GM23338 (cell line): ENCODE measurements at regions not wholly inside any gene's neighbourhood (a gene's known extent, or its start where the extent isn't known, plus 50 kb on each side); places are given as distances from the start of the nearest gene placed in this dataset.
A peak's percentile ranks its signal among the peaks of the same experiment; 100 is the strongest.

Experiments
- ATAC-seq: fragments of 200-7000 bp; cut with Tn5 transposase; 3 replicates; pipeline ENCODE4 v1.9.1; 2020
- DNase-seq: peaks from one replicate; pipeline ENCODE4 v3.0.0-alpha.2; 2015; ENCODE audit warnings: low spot score
- H2AFZ ChIP-seq: fragments of 200-600 bp; sonication (generic); 2 replicates; pipeline ENCODE4 v1.8.0; 2016; ENCODE audit warnings: antibody characterized with exemption, mild to moderate bottlenecking, moderate library complexity
- H3F3A ChIP-seq: fragments of 200-600 bp; sonication (generic); replicated peaks from 2 replicates; pipeline ENCODE4 v1.8.0; 2017; ENCODE audit warnings: antibody characterized with exemption, mixed run types, low read depth
- H3K27ac ChIP-seq: fragments of 200-600 bp; sonication (generic); 2 replicates; pipeline ENCODE4 v1.6.1; 2016; ENCODE audit warnings: low read depth
- H3K27me3 ChIP-seq: fragments of 200-600 bp; sonication (generic); 2 replicates; pipeline ENCODE4 v1.8.0; 2016; ENCODE audit warnings: mild to moderate bottlenecking, mixed run types, moderate library complexity; ENCODE audit not compliant: insufficient read depth
- H3K36me3 ChIP-seq: fragments of 200-600 bp; sonication (generic); 2 replicates; pipeline ENCODE4 v1.8.0; 2016; ENCODE audit warnings: mild to moderate bottlenecking; ENCODE audit not compliant: insufficient read depth
- H3K4me1 ChIP-seq: fragments of 200-600 bp; sonication (generic); 2 replicates; pipeline ENCODE4 v1.8.0; 2016; ENCODE audit warnings: mild to moderate bottlenecking, moderate library complexity; ENCODE audit not compliant: insufficient read depth
- H3K4me2 ChIP-seq: fragments of 200-600 bp; sonication (generic); 2 replicates; pipeline ENCODE4 v1.7.1; 2017; ENCODE audit warnings: mixed run types
- H3K4me3 ChIP-seq: fragments of 200-600 bp; sonication (generic); 2 replicates; pipeline ENCODE4 v1.6.1; 2016; ENCODE audit warnings: mixed run types
- H3K79me2 ChIP-seq: fragments of 200-600 bp; sonication (generic); replicated peaks from 2 replicates; pipeline ENCODE4 v1.8.0; 2017; ENCODE audit warnings: mild to moderate bottlenecking; ENCODE audit not compliant: insufficient read depth
- H3K9me2 ChIP-seq: fragments of 200-600 bp; sonication (generic); 2 replicates; pipeline ENCODE4 v1.8.0; 2017; ENCODE audit not compliant: insufficient read depth
- H4K20me1 ChIP-seq: fragments of 200-600 bp; sonication (generic); replicated peaks from 2 replicates; pipeline ENCODE4 v1.8.0; 2017; ENCODE audit warnings: mild to moderate bottlenecking; ENCODE audit not compliant: insufficient read depth
- H3K27ac Mint-ChIP-seq: 2 replicates; pipeline ENCODE4 v1.8.0; 2020; ENCODE audit warnings: inconsistent platforms, mild to moderate bottlenecking, moderate library complexity, mixed read lengths
- H3K27me3 Mint-ChIP-seq: 3 replicates; pipeline ENCODE4 v1.8.0; 2022; ENCODE audit warnings: low read depth, mild to moderate bottlenecking, moderate library complexity, mixed read lengths, inconsistent platforms; ENCODE audit not compliant: insufficient read depth, poor library complexity
- H3K36me3 Mint-ChIP-seq: 3 replicates; pipeline ENCODE4 v1.8.0; 2021; ENCODE audit warnings: low read depth, mild to moderate bottlenecking, inconsistent platforms, moderate library complexity, mixed read lengths
- H3K4me1 Mint-ChIP-seq: 3 replicates; pipeline ENCODE4 v1.8.0; 2020; ENCODE audit warnings: mild to moderate bottlenecking, inconsistent platforms, mixed read lengths
- H3K4me3 Mint-ChIP-seq: 3 replicates; pipeline ENCODE4 v1.8.0; 2021; ENCODE audit warnings: moderate library complexity, mild to moderate bottlenecking, inconsistent platforms, mixed read lengths
- H3K9me3 Mint-ChIP-seq: 3 replicates; pipeline ENCODE4 v1.8.0; 2020; ENCODE audit warnings: moderate library complexity, mild to moderate bottlenecking, inconsistent platforms, mixed read lengths
- CTCF ChIP-seq, 2 experiments: fragments of 200-600 bp in 1 of 2; sonication (generic) in 1 of 2; conservative IDR thresholded peaks; 2 replicates each; pipeline versions ENCODE4 v1.5.1 to v1.6.1; 2016 to 2017; ENCODE audit warnings: antibody characterized with exemption in 2 of 2, low read depth in 2 of 2, mild to moderate bottlenecking in 2 of 2, moderate library complexity in 1 of 2
- ETS1 ChIP-seq: IDR thresholded peaks from 2 replicates; pipeline ENCODE4 v1.6.1; 2016; ENCODE audit warnings: antibody characterized with exemption
- EZH2phosphoT487 ChIP-seq: fragments of 200-600 bp; sonication (generic); IDR thresholded peaks from one replicate; pipeline ENCODE4 v1.8.1; 2018; ENCODE audit warnings: antibody characterized with exemption; ENCODE audit not compliant: unreplicated experiment
- JUNB ChIP-seq: IDR thresholded peaks from one replicate; pipeline ENCODE4 v1.6.1; 2016; ENCODE audit warnings: antibody characterized with exemption; ENCODE audit not compliant: unreplicated experiment
- TF ChIP-seq, protein P1 (sequence below): IDR thresholded peaks from one replicate; pipeline ENCODE4 v1.6.1; 2018; ENCODE audit warnings: antibody characterized with exemption; ENCODE audit not compliant: unreplicated experiment
- TF ChIP-seq, protein P2 (sequence below): fragments of 250-450 bp; sonication (Bioruptor Pico); IDR thresholded peaks from 2 replicates; pipeline ENCODE4 v1.5.0; 2020; ENCODE audit warnings: mild to moderate bottlenecking, moderate library complexity

DNA sequence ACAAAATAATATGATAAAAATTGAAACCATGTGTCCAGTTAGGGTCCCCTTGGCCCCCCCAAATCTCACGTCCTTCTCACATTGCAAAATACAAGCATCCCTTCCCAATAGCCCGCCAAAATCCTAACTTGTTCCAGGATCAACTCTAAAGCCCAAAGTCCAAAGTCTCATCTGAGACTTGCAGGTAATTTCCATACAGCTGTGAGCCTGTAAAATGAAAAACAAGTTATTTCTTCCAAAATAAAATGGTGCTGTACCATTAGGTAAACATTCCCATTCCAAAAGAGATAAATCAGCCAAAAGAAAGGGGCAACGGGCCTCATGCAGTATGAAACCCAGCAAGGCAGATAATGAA, 51.0 kb upstream of the COBL start (continued):
- TF ChIP-seq, protein P1, sequence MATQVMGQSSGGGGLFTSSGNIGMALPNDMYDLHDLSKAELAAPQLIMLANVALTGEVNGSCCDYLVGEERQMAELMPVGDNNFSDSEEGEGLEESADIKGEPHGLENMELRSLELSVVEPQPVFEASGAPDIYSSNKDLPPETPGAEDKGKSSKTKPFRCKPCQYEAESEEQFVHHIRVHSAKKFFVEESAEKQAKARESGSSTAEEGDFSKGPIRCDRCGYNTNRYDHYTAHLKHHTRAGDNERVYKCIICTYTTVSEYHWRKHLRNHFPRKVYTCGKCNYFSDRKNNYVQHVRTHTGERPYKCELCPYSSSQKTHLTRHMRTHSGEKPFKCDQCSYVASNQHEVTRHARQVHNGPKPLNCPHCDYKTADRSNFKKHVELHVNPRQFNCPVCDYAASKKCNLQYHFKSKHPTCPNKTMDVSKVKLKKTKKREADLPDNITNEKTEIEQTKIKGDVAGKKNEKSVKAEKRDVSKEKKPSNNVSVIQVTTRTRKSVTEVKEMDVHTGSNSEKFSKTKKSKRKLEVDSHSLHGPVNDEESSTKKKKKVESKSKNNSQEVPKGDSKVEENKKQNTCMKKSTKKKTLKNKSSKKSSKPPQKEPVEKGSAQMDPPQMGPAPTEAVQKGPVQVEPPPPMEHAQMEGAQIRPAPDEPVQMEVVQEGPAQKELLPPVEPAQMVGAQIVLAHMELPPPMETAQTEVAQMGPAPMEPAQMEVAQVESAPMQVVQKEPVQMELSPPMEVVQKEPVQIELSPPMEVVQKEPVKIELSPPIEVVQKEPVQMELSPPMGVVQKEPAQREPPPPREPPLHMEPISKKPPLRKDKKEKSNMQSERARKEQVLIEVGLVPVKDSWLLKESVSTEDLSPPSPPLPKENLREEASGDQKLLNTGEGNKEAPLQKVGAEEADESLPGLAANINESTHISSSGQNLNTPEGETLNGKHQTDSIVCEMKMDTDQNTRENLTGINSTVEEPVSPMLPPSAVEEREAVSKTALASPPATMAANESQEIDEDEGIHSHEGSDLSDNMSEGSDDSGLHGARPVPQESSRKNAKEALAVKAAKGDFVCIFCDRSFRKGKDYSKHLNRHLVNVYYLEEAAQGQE: no peak
- TF ChIP-seq EZH2phosphoT487 (no peak), JUNB (no peak)
- TF ChIP-seq, protein P2, sequence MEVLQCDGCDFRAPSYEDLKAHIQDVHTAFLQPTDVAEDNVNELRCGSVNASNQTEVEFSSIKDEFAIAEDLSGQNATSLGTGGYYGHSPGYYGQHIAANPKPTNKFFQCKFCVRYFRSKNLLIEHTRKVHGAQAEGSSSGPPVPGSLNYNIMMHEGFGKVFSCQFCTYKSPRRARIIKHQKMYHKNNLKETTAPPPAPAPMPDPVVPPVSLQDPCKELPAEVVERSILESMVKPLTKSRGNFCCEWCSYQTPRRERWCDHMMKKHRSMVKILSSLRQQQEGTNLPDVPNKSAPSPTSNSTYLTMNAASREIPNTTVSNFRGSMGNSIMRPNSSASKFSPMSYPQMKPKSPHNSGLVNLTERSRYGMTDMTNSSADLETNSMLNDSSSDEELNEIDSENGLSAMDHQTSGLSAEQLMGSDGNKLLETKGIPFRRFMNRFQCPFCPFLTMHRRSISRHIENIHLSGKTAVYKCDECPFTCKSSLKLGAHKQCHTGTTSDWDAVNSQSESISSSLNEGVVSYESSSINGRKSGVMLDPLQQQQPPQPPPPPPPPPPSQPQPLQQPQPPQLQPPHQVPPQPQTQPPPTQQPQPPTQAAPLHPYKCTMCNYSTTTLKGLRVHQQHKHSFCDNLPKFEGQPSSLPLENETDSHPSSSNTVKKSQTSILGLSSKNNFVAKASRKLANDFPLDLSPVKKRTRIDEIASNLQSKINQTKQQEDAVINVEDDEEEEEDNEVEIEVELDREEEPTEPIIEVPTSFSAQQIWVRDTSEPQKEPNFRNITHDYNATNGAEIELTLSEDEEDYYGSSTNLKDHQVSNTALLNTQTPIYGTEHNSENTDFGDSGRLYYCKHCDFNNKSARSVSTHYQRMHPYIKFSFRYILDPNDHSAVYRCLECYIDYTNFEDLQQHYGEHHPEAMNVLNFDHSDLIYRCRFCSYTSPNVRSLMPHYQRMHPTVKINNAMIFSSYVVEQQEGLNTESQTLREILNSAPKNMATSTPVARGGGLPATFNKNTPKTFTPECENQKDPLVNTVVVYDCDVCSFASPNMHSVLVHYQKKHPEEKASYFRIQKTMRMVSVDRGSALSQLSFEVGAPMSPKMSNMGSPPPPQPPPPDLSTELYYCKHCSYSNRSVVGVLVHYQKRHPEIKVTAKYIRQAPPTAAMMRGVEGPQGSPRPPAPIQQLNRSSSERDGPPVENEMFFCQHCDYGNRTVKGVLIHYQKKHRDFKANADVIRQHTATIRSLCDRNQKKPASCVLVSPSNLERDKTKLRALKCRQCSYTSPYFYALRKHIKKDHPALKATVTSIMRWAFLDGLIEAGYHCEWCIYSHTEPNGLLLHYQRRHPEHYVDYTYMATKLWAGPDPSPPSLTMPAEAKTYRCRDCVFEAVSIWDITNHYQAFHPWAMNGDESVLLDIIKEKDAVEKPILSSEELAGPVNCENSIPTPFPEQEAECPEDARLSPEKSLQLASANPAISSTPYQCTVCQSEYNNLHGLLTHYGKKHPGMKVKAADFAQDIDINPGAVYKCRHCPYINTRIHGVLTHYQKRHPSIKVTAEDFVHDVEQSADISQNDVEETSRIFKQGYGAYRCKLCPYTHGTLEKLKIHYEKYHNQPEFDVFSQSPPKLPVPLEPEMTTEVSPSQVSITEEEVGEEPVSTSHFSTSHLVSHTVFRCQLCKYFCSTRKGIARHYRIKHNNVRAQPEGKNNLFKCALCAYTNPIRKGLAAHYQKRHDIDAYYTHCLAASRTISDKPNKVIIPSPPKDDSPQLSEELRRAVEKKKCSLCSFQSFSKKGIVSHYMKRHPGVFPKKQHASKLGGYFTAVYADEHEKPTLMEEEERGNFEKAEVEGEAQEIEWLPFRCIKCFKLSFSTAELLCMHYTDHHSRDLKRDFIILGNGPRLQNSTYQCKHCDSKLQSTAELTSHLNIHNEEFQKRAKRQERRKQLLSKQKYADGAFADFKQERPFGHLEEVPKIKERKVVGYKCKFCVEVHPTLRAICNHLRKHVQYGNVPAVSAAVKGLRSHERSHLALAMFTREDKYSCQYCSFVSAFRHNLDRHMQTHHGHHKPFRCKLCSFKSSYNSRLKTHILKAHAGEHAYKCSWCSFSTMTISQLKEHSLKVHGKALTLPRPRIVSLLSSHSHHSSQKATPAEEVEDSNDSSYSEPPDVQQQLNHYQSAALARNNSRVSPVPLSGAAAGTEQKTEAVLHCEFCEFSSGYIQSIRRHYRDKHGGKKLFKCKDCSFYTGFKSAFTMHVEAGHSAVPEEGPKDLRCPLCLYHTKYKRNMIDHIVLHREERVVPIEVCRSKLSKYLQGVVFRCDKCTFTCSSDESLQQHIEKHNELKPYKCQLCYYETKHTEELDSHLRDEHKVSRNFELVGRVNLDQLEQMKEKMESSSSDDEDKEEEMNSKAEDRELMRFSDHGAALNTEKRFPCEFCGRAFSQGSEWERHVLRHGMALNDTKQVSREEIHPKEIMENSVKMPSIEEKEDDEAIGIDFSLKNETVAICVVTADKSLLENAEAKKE: no peak

DNA sequence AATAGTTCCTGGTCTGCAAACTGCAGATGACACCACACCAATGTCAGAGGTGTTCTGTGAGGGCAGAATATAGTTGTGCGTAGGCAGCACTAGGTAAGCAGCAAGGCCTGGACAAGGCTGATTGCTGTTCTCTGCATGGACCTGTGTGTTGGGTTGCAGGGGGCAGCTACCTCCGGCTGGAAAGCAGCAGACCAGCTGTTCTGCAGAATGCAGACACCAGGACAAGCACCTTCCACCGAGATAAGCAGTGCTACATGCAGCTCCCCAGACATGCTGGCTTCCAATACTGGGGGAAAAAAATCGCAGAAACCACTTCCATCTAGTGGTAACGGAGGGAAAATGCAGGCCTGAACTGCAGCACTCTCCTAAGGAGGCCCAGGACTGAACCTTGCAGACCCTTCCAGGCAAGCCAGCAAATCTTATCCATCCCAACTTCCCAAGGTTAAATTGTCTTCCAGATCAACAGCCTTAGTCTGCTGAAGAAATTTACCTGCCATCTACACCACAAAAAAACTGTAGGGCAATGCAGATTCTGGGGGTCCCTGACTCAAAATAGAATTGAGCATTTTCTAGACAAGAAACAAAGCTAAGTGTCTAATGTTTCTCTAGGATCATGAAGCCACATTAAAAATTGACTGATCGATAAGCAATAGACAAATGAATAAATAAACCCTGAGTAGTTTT, 50.5 kb upstream of the COBL start:
- Histone ChIP-seq H3K27me3 (no peaks in the 10 kb centered on the region), H3K4me1 (peaks cover 15% of the 10 kb centered on the region; the same call in 1 of the 2 replicates), H3K4me2 (0 out of 2 replicates have a peak overlapping the region, but pooled peaks have one; percentile 42), H3F3A (peaks cover 3% of the 10 kb centered on the region; the same call in 1 of the 2 replicates), H3K9me2 (peaks cover 5% of the 10 kb centered on the region; the same call in 1 of the 2 replicates), H3K36me3 (no peaks in the 10 kb centered on the region), H3K79me2 (no peaks in the 10 kb centered on the region), H3K27ac (no peak overlapping the region), H4K20me1 (no peaks in the 10 kb centered on the region), H2AFZ (peak overlapping the region; percentile 86; the same call in 1 of the 2 replicates), H3K4me3 (no peak overlapping the region)
- DNase-seq: peak; percentile 91
- H3K9me3 Mint-ChIP-seq: peaks cover 5% of the 10 kb centered on the region
- no peak overlapping the region for H3K27ac Mint-ChIP-seq
- H3K4me1 Mint-ChIP-seq: peaks cover 25% of the 10 kb centered on the region
- no peak overlapping the region for H3K4me3 Mint-ChIP-seq
- no peaks in the 10 kb centered on the region for H3K27me3 Mint-ChIP-seq
- peaks cover 3% of the 10 kb centered on the region; the same call in 2 of the 3 replicates for H3K36me3 Mint-ChIP-seq
- ATAC-seq: peak; percentile 91
- TF ChIP-seq ETS1: no peak
- peak; percentile 79 to 93 for TF ChIP-seq CTCF (conservative IDR thresholded peaks at IDR 0.05; ENCODE audit: low read depth in 2 of 2)
